GM10248 (cell line): ENCODE measurements at regions not wholly inside any gene's neighbourhood (a gene's known extent, or its start where the extent isn't known, plus 50 kb on each side); places are given as distances from the start of the nearest gene placed in this dataset.

Experiments
- CTCF ChIA-PET: fragments of 300-600 bp; sonication (Branson Sonifier 250); formaldehyde crosslinking; extraction: SDS; loops from one replicate; lab custom pipeline; 2021; ENCODE audit warnings: antibody characterized with exemption; lab: Yijun Ruan, JAX
- POLR2A ChIA-PET: fragments of 350-650 bp; sonication (Branson Sonifier 250); formaldehyde crosslinking; extraction: SDS; loops from one replicate; lab custom pipeline; 2020; ENCODE audit warnings: antibody characterized with exemption; lab: Yijun Ruan, JAX
- DNase-seq: peaks from one replicate; pipeline ENCODE4 v3.0.0; 2012; ENCODE audit errors: extremely low spot score
- CTCF ChIP-seq: IDR thresholded peaks from 2 replicates; pipeline ENCODE4 v1.5.1; 2012; ENCODE audit warnings: mild to moderate bottlenecking, low read depth; ENCODE audit errors: extremely low read depth, missing control alignments, control extremely low read depth

DNA sequence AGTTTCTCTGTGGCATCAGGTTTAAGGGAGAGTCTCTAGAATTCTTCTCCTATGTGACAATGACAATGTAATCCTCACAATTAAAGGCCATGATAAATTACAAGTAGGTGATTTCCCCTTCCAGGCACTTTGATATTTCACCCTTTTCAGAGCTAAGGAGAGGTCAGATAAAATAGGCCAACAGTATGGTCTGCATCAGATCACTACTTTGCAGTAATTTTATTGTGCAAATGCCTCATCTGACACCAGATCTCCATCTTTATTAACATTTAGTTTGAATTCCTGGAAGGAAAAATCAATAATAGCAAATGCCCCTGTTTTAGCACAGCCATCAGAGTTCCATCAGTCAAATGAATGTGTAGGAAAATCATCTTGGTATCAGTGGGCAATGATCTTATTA, 72.8 kb upstream of the RAB27B start:
- ChIA-PET CTCF (no interaction called here), POLR2A (no interaction called here)
- no peak for DNase-seq
- TF ChIP-seq CTCF, result no peak

- POLR2A ChIA-PET, result no interaction called here
Measured at GRCh38 chr18:54762386-54762785, 65.9 kb upstream of the RAB27B start.

DNA sequence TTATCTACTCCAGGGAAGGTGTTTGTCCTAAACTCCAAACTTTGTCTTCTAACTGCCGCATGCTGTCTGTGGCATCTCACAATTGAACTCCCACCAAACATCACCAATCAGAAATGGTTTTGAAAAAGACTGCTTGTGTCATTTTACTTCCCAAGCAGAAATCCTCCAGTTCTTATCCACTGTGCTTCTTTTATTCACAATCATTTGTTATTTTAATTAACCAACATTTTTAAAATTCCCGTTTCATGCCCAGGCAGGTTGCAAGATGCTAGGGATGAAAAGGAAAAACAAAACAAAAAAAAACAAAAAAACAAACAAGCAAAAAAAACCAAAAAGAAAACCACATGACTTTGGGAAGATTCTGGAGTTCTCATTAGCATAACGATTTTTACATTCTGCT, 63.5 kb upstream of the RAB27B start:
- ChIA-PET CTCF (no interaction called here), POLR2A (no interaction called here)
- no peak for DNase-seq
- no peak for TF ChIP-seq CTCF

More at GRCh38 chr18:54762386-54762785, 65.9 kb upstream of the RAB27B start:
- DNase-seq, result no peak
- CTCF ChIA-PET, result no interaction called here
- TF ChIP-seq CTCF, result no peak

GRCh38 chr18:54765636-54766375, 62.5 kb upstream of the RAB27B start:
- CTCF ChIA-PET, result interaction anchor here (1.7 to 1.8 kb wide), 2 partner anchors 13 to 14 kb away, joined by 3 to 4 read pairs; no protein-coding TSS in a partner anchor

DNA sequence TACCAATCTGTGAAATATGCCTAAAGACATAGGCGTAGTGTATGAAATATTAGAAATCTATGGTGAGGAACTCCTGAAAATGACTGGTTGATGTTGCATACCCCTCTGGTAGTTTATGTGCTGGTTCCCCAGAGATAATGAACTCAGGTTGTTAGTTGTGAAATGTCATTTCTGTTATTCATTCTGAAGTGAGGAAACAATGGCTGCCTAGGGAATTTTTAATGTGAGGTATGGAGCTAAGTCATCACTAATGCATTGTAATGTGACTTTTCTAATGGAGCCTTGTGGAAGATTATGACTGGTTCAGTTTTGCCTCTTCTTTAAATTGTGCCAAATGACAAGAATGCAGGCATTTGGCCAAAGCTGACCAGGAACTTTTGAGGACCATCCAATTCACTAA, 61.6 kb upstream of the RAB27B start:
- TF ChIP-seq CTCF, result no peak
- DNase-seq, result no peak
- ChIA-PET POLR2A (no interaction called here), CTCF (interaction anchor here (1.7 to 1.8 kb wide), 2 partner anchors 12 to 14 kb away, joined by 3 to 4 read pairs; no protein-coding TSS in a partner anchor)

More at GRCh38 chr18:54765636-54766375, 62.5 kb upstream of the RAB27B start:
- POLR2A ChIA-PET, result no interaction called here
- no peak for TF ChIP-seq CTCF
- DNase-seq, result no peak

GRCh38 chr18:54767098-54767497, 61.2 kb upstream of the RAB27B start:
- no peak for TF ChIP-seq CTCF
- no peak for DNase-seq
- CTCF ChIA-PET, result interaction anchor here (1.7 to 1.8 kb wide), 2 partner anchors 12 to 15 kb away, joined by 3 to 4 read pairs; no protein-coding TSS in a partner anchor
- POLR2A ChIA-PET, result no interaction called here
